ENCODE measurements at regions not wholly inside any gene's neighbourhood (a gene's known extent, or its start where the extent isn't known, plus 50 kb on each side); places are given as distances from the start of the nearest gene placed in this dataset.
A peak's percentile ranks its signal among the peaks of the same experiment; 100 is the strongest.

- DNase-seq (ENCODE audit: low spot score in 2 of 2) = no peak
- H3K36me3 Mint-ChIP-seq = no peaks in the 10 kb centered on the region
- ATAC-seq = no peak
These were observed 57.3 kb upstream of the NRG3 start for GRCh38 chr10:81817596-81818170.

GRCh38 chr10:81820418-81820817, 54.6 kb upstream of the NRG3 start:
- ATAC-seq = peak in 1 of 2 donors; percentile 62
- H3K36me3 Mint-ChIP-seq = no peaks in the 10 kb centered on the region
- H3K27ac Mint-ChIP-seq = no peak overlapping the region
- peaks cover 0 to 3% of the 10 kb centered on the region in 2 donors for H3K9me3 Mint-ChIP-seq
- no peak for DNase-seq (ENCODE audit: low spot score in 2 of 2)

More at GRCh38 chr10:81817596-81818170, 57.3 kb upstream of the NRG3 start:
- no peak overlapping the region for H3K27ac Mint-ChIP-seq
- peaks cover 0 to 3% of the 10 kb centered on the region in 2 donors for H3K9me3 Mint-ChIP-seq

All from activated naive CD4-positive, alpha-beta T cell treated with anti-CD3 and anti-CD28 coated beads, Interleukin-2, amount 50 U/mL, for 72 hours (primary cell).